HG02678 (cell line): ENCODE measurements at regions not wholly inside any gene's neighbourhood (a gene's known extent, or its start where the extent isn't known, plus 50 kb on each side); places are given as distances from the start of the nearest gene placed in this dataset.
"Not testable (repeated sequence)": the region's sequence is repeated elsewhere in the genome, so short reads cannot be mapped to it uniquely, and the experiment has no call there.

Experiments used
- ATAC-seq: cut with Tn5 transposase; IDR thresholded peaks from one replicate; pipeline ENCODE4 v1.9.1; 2021; ENCODE audit warnings: mild to moderate bottlenecking, moderate library complexity; ENCODE audit not compliant: unreplicated experiment

DNA sequence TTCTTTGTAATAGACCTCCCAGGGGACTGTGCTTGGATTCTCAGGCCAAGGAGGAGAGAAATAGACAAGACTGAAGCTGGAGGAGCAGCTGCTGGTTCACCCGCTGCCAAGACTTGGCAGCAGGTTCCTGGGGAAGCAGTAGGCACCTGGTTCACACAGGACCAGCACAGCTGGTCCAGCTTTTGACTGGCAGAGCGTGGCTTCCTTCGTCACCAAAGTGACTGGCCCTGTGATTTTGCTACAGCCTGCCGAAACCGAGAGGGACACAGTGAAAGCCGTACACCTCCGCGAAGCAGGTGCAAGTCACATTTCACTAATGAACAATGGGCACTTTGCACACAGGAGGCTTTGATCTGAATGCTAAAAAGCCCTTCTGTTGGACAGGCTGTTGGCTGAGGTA, 199.0 kb downstream of the RNF144B start:
- no peak for ATAC-seq

DNA sequence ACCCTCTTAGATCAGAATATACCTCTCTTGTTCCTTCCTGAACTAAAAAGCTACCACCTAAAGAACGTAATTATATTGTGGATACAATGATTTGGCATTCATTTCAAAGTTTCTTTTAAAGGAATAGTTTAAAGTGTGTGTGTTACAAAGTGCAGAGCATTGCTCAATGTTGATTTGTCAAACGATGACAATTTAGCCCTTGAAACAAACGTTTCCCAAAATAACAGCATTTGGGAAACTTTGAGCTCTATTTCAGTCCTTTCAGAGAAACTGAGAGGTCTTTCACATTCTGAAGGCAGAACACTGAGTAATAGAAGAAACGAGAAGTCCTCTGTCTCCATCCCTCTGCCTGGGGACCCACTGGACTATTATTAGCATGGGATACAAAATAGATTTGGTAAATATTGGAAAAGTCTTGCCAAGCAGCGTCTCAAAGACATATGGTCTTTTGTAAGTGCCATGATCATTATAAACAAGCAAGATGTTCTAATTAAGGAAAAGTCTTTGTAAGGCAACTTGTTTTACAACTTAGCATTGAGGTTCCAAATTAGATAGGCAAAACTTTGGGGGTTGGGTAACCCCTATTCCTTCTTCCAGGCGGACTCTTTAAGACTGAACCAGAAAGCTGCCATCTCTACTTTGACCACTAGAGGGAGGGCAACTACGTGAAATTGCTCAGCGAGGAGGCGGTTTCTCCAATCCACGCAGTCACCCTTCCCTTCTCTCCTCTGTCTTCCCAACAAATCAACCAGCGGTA, 208.8 kb downstream of the RNF144B start:
- ATAC-seq, result peak; percentile 89

DNA sequence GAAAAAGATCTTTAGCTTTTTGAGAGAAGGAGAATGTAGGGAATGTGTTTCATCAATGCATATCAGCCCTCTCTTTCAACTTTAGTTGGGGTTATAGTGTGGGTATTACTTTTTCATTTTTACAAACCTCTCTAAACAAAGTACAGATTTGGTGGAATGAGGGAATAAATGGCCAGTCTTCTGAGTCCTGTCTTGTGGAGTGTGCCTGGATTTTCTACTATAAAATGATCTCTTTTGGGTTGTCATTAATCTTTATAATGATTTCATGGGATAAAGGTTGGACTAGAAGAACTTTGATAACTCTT, 209.3 kb downstream of the RNF144B start:
- ATAC-seq, result peak; percentile 15

DNA sequence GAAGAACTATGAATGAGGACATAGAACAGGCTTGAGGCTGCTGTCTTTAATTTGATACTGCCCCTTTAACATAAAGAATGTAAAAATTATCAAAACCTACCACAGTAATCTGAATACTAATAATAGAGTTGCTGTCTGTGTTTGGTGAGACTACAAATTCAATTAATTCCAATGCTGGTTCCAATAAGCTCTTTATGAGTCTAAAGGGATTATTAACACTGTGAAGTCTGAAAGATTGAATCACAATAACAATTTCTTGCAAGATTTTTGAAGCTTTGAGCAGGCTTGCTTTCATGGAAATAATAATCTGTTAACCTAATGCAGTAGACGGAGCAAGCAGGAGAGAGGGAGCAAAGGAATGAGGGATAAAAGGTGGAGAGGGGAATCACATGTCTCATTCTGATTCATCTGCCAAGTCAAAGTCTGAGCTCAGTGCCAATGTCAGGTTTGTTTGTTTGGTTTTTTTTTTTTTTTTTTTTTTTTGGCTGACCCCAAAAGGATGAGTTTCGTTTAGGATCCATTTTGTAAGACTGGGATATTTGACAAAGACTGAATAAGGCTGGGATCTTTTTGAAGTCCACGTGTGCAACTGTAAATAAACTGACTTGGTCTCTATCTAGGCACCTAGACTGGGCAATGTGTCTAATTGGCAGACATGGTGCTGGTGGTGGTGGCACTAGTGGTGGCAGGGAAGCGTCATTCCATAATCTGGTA, 211.6 kb downstream of the RNF144B start:
- ATAC-seq, result no peak

DNA sequence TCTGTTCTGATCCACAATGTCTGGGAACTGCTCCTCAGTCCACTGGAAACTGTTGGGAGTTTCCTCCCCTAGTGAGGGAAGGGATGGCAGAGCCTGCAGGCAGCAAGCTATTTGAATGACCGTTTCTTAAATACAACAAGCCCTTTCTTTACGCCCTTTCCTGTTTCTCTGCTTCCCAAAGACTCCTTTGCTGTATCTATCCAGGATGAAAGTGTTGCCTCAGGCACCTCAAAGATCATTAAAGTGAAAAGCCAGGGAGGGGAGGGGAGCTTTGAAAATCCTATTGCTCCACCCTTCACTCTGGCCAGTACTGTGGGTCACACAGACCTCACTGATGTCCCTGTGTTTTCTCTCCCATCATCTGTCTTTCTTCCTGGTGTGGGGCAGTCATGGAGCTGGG, 213.1 kb downstream of the RNF144B start:
- no peak for ATAC-seq

DNA sequence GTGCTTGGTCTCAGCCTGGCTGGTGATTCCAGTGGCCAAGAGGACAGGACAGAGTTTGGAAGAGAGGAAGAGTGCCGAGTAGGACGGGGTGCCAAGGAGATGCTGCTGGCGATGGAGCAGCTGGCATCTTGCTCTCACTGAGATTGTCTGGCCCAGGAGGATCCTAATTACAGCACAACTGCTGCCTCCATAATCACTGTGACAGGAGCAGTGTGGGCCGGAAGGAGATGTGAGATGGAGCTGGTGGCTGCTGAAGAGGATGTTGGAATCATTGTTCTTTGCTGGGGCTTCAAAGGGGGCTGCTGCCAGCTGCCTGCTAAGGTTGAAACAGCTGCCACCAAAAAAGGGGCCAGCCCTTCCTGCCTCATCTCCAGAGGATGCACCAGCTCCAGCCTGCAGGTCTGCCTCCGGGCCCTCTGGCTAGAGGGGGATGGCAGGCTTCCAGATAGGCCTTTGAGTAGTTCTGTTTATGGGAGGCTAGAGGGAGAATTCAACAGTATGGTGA, 214.4 kb downstream of the RNF144B start:
- ATAC-seq, result no peak

DNA sequence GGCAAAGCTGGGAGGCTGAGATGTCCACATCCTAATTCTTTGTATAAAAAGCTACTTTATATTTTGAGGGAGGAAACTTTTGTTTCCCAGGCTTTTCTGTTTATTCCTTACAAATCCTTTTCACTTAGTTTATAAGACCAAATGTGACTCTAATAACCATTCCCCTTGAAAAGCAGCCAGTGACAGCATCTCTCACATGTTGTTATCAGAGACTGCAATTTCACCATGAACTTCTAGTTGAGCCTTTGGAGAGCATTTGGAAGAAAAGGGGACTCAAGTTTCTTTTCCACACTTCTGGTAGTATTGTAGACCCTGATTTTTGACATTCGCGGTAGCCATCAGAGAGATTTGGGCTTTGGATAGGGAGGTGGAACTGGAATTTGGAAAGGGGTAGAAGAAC, 215.8 kb downstream of the RNF144B start:
- no peak for ATAC-seq

DNA sequence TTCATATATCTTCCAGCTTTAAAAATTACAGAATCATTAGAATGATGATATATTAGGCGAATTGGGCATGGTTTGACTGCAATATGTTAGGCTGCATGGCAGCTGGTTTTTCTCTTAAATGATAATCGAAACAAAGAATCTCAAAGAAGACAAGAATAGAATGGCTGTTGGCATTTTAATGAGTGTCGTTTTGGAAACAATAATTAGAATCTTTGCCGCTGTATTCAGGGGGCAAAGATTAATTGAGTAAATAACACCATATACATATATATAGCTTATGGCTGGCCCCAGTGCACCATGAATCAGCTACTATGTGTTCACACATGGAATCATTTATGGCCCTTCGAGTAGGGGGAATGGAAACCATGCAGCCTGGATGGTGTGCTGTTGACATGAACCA, 216.2 kb downstream of the RNF144B start:
- no peak for ATAC-seq

DNA sequence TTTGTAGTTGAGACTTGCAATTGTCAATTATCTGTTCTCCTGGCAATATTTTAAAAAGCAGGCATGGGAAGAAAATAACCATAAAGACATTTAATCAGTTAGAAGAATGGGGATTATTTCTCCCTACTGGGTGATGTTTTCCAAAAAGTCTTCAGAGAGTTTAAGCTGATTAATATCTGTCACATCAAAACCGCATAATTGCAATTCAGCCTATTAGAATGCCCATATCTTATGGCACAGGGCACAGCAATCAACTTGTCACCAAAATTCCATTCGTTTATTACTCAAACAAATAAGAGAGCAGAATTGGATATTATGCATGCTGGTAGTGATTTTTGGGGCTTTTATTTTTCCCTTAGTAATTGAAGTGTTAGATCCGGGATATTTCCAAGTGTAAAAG, 218.7 kb downstream of the RNF144B start:
- ATAC-seq, result no peak

DNA sequence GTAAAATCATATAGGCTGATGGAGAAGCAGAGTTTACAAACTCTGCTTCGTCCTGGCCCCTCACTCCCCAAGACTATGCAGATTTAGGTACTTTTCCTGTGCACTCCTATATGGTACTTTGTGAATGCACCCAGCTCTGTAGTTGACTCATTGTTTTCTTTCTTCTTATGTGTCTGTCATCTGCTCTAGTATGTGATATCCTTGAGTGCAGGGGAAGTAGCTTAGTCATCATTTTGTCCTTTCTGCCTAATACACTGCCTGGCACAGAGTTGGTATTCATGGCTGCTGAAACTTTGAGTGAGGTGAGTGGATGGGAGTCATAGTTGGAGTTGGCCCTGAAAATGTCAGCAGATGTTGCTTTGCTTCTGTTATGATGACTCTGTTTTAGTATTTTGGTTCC, 222.6 kb downstream of the RNF144B start:
- ATAC-seq, result no peak

DNA sequence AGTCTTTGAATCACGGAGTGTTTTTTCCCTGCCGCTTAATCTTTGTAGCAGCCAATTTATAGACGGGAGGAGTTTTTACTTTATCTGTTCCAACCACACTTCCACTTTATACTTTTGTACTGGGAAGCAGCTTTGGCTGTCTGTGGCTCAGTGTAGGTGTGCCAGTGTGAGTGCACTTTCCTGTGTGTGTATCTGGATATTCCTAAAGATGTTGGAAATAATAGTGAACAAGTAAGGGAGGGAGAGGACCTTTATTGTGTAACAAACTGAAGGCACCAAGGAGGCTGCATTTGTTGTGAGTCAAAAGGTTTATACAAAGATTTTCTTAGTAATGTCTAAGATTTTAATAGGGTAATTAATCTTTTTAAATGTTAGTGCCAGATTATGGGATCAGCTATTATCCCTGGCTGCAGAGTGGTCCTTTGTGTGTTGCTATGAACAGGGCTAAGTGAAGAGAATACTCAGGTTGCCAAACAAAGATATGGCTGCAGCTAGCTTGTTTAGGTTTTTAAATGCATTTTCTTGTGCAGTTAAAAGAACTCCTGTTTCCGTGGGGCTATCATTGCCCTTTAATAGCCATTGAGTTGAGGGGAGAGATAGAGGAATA, 226.3 kb downstream of the RNF144B start:
- no peak for ATAC-seq

DNA sequence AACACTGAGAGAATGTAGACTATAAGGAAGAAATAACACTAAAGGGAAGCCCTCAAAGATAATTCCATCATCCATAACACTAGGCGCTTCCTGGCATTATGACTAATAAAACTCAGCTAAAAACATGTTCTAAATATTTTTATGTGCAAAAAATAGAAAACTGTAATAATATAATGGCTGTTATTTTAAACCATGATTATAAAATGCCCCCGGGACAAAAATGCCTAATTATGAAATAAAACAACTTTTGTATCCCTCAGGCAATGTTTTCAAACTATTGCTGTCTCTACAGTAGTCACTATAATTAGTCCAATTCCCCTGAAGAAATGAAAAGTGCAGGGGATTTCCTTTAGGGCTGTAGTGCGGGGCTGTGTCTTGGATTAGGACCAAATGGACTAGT, 242.4 kb downstream of the RNF144B start:
- ATAC-seq, result no peak

DNA sequence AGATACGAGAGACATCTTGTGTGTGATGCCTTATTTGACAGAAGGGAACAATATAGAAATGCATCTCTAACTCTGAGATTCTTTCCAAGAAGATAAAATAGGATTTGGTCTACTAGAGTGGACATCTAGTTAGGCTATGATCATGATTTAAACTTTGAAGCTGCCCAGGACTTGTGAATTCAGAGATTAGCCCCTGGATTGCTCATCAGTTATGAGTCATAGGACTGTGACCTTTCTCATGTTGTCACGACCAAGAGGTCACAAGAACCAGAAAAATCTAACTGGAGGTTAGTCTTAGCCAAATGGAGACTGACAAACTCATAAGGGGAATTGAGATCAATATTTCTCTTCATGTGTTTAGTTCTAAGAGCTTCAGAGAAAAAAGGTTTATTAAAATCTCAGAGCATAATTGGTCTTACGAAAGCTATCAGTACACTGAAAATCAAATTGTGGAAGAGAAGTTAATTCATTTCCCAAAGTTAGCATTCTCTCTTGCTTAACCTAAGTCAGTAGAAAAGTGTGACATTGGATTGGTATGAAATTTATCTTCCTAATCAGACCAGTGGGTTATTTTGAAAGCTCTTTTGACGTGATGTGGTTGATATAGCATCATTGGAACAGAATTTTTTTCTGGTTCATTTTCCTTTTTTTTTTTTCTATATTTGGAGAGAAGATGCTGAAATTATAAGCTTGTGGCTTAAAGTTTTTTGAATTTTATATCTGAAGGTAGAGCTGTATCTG, 245.7 kb downstream of the RNF144B start:
- ATAC-seq, result no peak

DNA sequence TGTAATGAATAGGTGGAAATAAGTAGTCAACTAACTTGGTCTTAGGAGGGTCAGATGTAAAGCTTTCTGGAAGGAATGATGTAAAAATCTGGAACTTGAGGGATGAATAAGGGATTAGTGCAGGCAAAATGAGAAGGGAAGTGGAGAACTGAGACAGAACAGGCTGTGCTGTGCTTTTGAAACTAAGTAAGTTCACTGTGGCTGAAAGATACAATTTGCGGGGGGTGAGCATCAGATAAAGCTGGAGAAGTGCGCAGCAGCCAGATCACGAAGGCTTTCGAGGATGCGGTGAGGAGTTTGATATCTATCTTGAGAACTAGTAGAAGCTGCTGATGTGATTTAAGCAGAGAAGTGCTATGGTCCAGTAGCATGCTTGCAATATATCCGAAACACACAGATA, 247.8 kb downstream of the RNF144B start:
- ATAC-seq, result no peak

DNA sequence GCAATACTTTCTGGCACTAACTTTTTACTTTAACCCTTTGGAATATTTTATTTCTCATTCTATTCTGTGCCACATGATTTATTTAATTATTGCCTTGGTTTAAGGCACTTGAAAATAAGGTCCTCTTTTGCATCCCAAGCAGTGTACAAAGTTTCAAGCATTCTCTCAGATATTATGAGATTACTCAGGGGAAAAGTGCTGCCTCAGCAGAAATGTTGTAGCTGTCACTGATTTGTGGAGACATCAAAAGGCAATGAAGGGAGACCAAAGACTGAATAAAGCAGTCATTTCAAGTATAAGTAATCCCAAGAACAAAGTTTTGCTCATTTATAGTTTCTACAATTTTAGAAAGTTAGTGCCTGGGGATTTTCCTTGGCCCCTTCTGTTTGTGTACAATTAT, 253.0 kb downstream of the RNF144B start:
- ATAC-seq, result no peak

DNA sequence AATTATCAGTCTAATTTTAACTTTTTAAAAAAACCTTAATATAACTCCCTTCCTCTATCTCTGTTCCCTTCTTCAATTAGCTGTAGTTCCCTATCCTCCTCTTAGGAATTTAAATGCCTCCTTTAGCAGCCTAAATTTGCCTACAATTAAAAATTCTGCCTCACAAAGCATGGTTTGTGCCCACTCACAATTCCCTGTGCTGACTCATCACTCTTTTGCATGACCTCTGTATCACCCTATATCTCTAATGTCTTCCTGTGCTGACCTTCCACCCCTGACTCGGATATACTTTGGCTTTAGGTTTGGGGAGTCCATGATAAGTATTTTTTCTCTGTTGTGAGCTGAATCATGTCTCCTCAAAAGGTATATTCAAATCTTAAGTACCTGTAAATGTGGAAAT, 253.6 kb downstream of the RNF144B start:
- no peak for ATAC-seq

DNA sequence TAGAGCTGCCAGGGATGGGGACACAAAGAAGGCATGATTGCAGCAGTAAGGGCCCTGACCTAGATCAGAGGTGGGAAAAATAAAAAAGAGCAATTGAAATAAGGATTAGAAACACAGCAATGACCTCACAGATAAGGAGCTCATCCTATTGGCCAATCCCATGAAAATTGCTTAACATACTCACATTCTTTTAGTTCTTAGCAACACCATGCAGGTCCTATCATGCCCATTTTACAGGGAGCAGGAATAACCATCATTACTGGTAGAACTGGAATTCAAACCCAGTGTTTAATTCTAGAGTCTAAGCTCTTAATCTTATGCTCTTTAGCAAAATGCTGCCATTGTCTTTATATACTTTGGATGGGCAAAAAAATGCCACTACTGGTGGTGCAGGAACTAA, 267.7 kb downstream of the RNF144B start:
- no peak for ATAC-seq

DNA sequence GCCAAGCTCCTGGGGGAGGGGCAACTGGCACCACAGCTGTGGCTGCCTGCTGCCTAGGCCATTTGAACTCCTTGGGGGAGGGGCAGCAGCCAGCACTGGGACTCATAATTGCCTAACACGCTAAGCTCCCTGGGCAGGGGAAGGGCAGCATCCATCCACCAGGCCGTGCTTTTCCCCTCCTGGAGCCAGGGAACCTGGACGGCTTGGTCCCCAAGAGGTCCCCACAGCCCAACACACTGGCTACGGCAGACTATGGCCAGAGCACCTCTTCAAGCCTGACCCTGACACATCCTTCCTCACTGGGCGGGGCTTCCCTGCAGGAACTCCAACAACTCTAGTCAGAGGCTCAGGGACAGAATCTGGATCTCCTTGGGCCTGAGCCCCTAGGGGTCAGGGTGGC, 269.4 kb downstream of the RNF144B start:
- no peak for ATAC-seq

DNA sequence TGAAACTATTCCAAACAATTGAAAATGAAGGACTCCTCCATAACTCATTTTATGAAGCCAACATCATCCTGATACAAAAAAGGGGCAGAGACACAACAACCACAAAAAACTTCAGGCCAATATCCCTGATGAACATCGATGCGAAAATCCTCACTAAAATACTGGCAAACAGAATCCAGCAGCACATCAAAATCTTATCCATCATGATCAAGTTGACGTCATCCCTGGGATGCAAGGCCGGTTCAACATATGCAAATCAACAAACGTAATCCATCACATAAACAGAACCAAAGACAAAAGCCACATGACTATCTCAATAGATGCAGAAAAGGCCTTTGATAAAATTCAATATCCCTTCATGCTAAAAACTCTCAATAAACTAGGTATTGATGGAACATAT, 272.8 kb downstream of the RNF144B start:
- ATAC-seq, result not testable (repeated sequence)

DNA sequence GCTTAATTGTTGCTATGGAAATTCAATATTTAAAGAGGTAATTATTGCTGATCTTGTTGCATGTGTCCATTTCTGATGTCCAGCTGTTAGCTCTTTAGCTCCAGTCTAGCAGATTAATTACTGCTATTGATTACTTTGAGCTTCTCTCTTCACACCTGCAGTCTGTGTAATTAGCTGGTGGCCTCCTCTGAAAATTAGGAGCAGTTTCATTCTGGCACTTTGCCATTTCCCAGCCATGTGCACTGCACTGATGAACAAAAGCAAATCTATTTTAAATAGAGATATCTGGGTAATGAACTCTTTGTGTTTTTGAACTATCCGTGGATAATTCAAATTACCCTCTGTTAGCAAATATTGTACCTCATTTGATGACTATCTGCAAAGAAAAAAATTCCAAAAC, 275.9 kb downstream of the RNF144B start:
- ATAC-seq, result no peak

DNA sequence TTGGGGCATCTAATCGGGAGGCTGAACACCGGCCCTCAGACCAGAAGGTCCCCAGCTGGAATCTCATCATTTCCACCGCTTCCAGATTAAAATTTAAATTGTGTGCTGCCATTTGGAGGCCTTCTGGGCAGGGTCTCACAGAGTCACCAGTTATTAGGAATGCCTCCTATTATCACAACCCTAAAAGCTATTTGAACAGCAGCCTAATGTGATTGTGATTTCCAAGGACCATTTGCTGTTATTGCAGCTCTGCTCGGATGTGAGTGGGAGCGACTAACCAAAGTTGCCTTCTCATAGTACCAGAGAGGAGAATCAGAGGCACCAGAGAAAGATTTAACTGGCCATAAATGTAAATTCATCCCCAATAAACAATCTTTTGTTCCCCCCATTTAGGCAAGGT, 277.3 kb downstream of the RNF144B start:
- no peak for ATAC-seq

DNA sequence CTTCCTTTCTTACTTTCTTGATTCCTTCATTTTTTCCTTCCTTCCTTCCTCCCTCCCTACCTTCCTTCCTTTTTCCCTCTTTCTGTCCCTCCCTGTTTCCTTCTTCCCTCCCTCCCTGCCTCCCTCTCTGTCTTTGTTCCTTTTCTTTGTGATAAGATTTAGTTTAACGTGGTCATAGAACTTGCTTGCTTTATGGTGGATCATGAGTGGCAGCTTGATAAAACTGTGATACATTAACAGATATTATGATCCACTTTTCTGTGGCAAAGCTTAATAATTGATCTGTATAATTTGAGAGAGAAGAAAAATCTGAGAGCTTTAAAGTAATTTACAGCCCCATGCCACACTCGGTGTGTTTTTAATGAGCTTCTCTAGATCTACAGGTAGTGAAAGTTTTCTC, 280.5 kb downstream of the RNF144B start:
- ATAC-seq, result no peak
